ENCODE measurements at regions not wholly inside any gene's neighbourhood (a gene's known extent, or its start where the extent isn't known, plus 50 kb on each side); places are given as distances from the start of the nearest gene placed in this dataset.

DNA sequence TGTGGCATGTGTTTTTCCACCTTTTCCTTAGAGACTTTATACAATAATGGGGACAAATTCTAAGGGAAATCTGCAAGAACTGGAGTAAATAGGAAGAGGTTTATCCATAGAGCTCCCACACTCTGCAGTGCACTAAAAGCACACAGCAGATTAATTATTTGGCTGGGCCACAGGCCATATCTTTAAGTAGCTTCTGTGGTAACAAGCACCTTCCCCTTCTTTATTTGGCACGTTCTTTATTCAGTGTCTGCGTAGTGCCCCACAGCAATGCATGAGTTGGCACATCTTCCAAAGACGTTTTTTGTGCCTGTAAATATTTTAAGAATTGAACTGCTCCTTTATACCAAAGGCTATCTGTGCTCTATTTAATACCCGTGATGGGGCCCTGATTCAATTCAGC is 104.9 kb upstream of the MBL2 start:
- no peaks in the 10 kb centered on the region for H3K27me3 Mint-ChIP-seq (ENCODE audit: low read depth)
- no peak overlapping the region for H3K27ac Mint-ChIP-seq
- no peaks in the 10 kb centered on the region for H3K36me3 Mint-ChIP-seq (ENCODE audit: low read depth)
- H3K4me3 Mint-ChIP-seq: no peak overlapping the region
- TF ChIP-seq, protein P1, sequence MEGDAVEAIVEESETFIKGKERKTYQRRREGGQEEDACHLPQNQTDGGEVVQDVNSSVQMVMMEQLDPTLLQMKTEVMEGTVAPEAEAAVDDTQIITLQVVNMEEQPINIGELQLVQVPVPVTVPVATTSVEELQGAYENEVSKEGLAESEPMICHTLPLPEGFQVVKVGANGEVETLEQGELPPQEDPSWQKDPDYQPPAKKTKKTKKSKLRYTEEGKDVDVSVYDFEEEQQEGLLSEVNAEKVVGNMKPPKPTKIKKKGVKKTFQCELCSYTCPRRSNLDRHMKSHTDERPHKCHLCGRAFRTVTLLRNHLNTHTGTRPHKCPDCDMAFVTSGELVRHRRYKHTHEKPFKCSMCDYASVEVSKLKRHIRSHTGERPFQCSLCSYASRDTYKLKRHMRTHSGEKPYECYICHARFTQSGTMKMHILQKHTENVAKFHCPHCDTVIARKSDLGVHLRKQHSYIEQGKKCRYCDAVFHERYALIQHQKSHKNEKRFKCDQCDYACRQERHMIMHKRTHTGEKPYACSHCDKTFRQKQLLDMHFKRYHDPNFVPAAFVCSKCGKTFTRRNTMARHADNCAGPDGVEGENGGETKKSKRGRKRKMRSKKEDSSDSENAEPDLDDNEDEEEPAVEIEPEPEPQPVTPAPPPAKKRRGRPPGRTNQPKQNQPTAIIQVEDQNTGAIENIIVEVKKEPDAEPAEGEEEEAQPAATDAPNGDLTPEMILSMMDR (IDR thresholded peaks at IDR 0.05; ENCODE audit: unreplicated experiment in 3 of 3): no peak
- peaks cover 19% of the 10 kb centered on the region for H3K4me1 Mint-ChIP-seq
- no peaks in the 10 kb centered on the region for H3K9me3 Mint-ChIP-seq

DNA sequence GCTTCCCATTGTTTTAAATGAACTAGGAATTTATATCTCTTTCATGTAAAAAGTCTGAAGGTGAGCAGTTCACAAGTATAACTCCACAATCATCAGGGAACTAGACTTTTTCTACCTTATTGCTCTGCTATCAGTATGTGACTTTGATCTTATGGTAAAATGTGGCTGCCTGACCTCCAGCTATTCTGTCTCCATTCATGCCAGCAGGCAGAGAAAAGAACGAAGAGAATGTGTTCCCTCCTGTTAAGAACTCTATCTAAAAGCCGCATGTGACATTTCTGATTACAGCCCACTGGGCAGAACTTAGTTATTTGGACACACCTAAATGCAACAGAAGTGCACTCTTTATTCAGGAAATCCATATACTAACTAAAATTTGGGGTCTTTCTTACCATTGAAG is 102.8 kb upstream of the MBL2 start:
- H3K4me3 Mint-ChIP-seq: no peak overlapping the region
- H3K27me3 Mint-ChIP-seq (ENCODE audit: low read depth): no peaks in the 10 kb centered on the region
- no peaks in the 10 kb centered on the region for H3K9me3 Mint-ChIP-seq
- no peak overlapping the region for H3K27ac Mint-ChIP-seq
- peaks cover 13% of the 10 kb centered on the region for H3K4me1 Mint-ChIP-seq
- H3K36me3 Mint-ChIP-seq (ENCODE audit: low read depth): no peaks in the 10 kb centered on the region
- TF ChIP-seq, protein P1 (IDR thresholded peaks at IDR 0.05; ENCODE audit: unreplicated experiment in 3 of 3): no peak

DNA sequence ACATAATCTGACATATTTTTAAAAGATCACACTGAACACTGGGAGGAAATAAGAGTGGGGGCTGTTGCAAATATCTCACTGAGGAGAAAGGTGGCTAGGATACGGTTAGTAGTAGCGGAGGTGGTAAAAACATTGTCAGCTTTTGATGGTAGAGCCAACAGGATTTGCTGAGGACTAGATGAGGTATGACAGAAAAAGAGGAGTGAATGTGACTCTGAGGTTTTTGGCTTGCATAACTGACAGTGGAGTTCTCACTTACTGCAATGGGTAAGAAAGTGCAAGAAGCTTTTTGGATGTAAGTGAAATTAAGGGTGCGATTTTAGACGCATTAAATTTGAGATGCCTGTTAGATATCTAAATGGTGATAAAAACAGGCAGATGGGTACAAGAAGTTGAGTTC is 102.0 kb upstream of the MBL2 start:
- peaks cover 5% of the 10 kb centered on the region for H3K4me1 Mint-ChIP-seq
- no peak overlapping the region for H3K27ac Mint-ChIP-seq
- TF ChIP-seq, protein P1 (IDR thresholded peaks at IDR 0.05; ENCODE audit: unreplicated experiment in 3 of 3): no peak
- H3K27me3 Mint-ChIP-seq (ENCODE audit: low read depth): no peaks in the 10 kb centered on the region
- no peak overlapping the region for H3K4me3 Mint-ChIP-seq
- peaks cover 6% of the 10 kb centered on the region for H3K9me3 Mint-ChIP-seq
- H3K36me3 Mint-ChIP-seq (ENCODE audit: low read depth): no peaks in the 10 kb centered on the region

DNA sequence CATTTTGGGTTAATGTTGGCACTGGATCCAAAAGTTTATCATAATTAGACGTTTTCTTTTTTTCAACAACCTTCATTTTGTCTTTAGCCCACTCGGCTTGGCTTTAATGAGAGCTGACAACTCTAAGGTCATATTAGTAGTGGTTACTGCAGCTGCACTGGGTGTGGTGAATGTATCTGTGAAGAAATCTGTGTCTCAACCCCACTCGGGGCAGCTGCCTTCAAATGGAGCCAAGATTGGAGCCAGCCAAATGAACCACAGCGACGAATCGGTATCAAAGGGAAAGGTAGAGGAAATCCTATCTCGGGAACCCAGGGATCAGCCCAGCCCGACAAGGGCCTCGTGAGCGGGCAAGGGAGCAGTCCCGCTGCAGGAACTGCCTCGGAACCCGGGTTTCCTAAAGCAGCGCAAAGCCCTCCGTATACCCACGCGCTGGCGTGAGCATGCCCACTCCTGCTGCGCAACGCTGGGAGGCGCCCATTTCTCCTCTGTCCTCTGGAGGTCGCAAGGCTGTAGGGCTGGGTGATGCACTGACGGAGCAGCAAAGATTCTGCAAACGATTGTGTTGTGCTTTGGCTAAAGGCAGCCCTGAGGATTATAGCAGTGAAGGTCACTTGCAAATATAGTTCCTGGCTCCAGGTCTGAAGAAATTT is 98.7 kb upstream of the MBL2 start:
- Mint-ChIP-seq H3K9me3 (peaks cover 23% of the 10 kb centered on the region), H3K4me3 (no peak overlapping the region), H3K4me1 (no peaks in the 10 kb centered on the region), H3K27ac (no peak overlapping the region), H3K27me3 (ENCODE audit: low read depth) (no peaks in the 10 kb centered on the region), H3K36me3 (ENCODE audit: low read depth) (peaks cover 4% of the 10 kb centered on the region)
- TF ChIP-seq, protein P1 (IDR thresholded peaks at IDR 0.05; ENCODE audit: unreplicated experiment in 3 of 3): no peak

DNA sequence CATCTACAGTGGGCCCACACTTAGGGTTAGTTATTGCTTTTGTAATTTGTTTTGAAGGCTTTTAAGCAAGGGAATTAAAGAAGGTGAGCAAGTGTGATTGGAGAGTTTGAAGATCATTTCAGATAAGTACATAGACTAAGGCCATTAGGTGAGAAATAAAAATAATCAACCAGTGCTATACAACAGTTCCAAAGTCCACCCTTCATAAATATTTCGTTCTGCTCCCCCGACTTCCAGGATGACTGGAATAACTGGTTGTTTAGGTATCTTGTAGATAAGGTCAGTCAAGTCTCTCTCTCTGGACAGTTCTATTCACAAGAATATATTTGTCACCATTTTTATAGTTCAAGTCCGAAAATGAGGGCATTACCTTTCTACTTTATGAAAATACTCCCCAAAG is 98.0 kb upstream of the MBL2 start:
- Mint-ChIP-seq H3K4me3 (no peak overlapping the region), H3K9me3 (peaks cover 26% of the 10 kb centered on the region), H3K27me3 (ENCODE audit: low read depth) (no peaks in the 10 kb centered on the region), H3K4me1 (no peaks in the 10 kb centered on the region), H3K27ac (no peak overlapping the region), H3K36me3 (ENCODE audit: low read depth) (peaks cover 4% of the 10 kb centered on the region)
- TF ChIP-seq, protein P1 (IDR thresholded peaks at IDR 0.05; ENCODE audit: unreplicated experiment in 3 of 3): no peak

DNA sequence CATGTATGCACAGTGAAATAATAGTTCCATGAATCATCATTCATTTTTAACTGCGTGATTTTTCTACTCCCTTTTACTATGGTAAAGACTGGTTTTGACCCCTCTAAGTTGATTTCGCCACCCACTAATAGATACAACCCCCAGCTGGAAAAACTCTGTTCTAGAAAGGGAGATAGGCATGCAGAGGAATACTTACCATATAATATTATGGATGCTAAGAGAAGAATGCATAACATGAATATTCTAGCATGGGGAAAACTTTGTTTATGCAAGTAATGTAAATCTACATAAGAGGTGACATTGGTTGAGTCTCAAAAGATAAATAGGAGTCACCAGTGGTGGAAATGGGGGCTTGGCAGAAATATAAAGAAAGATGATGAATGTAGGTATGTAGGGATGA is 97.3 kb upstream of the MBL2 start:
- H3K4me3 Mint-ChIP-seq: no peak overlapping the region
- H3K9me3 Mint-ChIP-seq: peaks cover 26% of the 10 kb centered on the region
- H3K27me3 Mint-ChIP-seq (ENCODE audit: low read depth): no peaks in the 10 kb centered on the region
- H3K27ac Mint-ChIP-seq: no peak overlapping the region
- peaks cover 4% of the 10 kb centered on the region for H3K36me3 Mint-ChIP-seq (ENCODE audit: low read depth)
- TF ChIP-seq, protein P1 (IDR thresholded peaks at IDR 0.05; ENCODE audit: unreplicated experiment in 3 of 3): no peak
- H3K4me1 Mint-ChIP-seq: no peaks in the 10 kb centered on the region
